Activated naive CD8-positive, alpha-beta T cell treated with anti-CD3 and anti-CD28 coated beads, Interleukin-2, amount 50 U/mL, for 24 hours (primary cell): ENCODE measurements at regions not wholly inside any gene's neighbourhood (a gene's known extent, or its start where the extent isn't known, plus 50 kb on each side); places are given as distances from the start of the nearest gene placed in this dataset.

Source experiments
- ATAC-seq: fragments of 150-1000 bp; cut with Tn5 transposase; one replicate; pipeline ENCODE4 v1.10.0; 2021
- DNase-seq: peaks from one replicate; pipeline ENCODE4 v3.0.0; 2021
- H3K27ac Mint-ChIP-seq: one replicate; pipeline ENCODE4 v1.8.0; 2021; ENCODE audit warnings: mild to moderate bottlenecking, mixed read lengths
- H3K27me3 Mint-ChIP-seq: one replicate; pipeline ENCODE4 v1.8.0; 2021; ENCODE audit warnings: mixed read lengths
- H3K36me3 Mint-ChIP-seq: one replicate; pipeline ENCODE4 v1.8.0; 2021; ENCODE audit warnings: low read depth, mixed read lengths
- H3K4me1 Mint-ChIP-seq: one replicate; pipeline ENCODE4 v1.8.0; 2021; ENCODE audit warnings: mixed read lengths
- H3K4me3 Mint-ChIP-seq: one replicate; pipeline ENCODE4 v1.8.0; 2021; ENCODE audit warnings: mild to moderate bottlenecking, moderate library complexity, mixed read lengths
- H3K9me3 Mint-ChIP-seq: one replicate; pipeline ENCODE4 v1.8.0; 2021; ENCODE audit warnings: mixed read lengths

GRCh38 chr3:106018929-106019550, 150.2 kb upstream of the CBLB start:
- Mint-ChIP-seq H3K4me1 (peaks cover 22% of the 10 kb centered on the region), H3K36me3 (peaks cover 6% of the 10 kb centered on the region), H3K9me3 (peaks cover 15% of the 10 kb centered on the region), H3K27me3 (no peaks in the 10 kb centered on the region), H3K4me3 (no peak overlapping the region), H3K27ac (no peak overlapping the region)
- ATAC-seq (no peak), DNase-seq (no peak)

- DNase-seq (no peak), ATAC-seq (no peak)
- Mint-ChIP-seq H3K27ac (no peak overlapping the region), H3K4me1 (peaks cover 8% of the 10 kb centered on the region), H3K4me3 (no peak overlapping the region), H3K27me3 (no peaks in the 10 kb centered on the region), H3K9me3 (peaks cover 9% of the 10 kb centered on the region), H3K36me3 (peaks cover 2% of the 10 kb centered on the region)
Observed at GRCh38 chr3:106022913-106023312, 154.1 kb upstream of the CBLB start.

- Mint-ChIP-seq H3K4me1 (peaks cover 10% of the 10 kb centered on the region), H3K27ac (no peak overlapping the region), H3K4me3 (no peak overlapping the region), H3K9me3 (peaks cover 12% of the 10 kb centered on the region), H3K27me3 (no peaks in the 10 kb centered on the region), H3K36me3 (peaks cover 2% of the 10 kb centered on the region)
- DNase-seq = no peak
- ATAC-seq = no peak
Observed at GRCh38 chr3:106025151-106025722, 156.4 kb upstream of the CBLB start.

GRCh38 chr3:106029954-106030626, 161.3 kb upstream of the CBLB start:
- no peaks in the 10 kb centered on the region for H3K27me3 Mint-ChIP-seq
- peaks cover 9% of the 10 kb centered on the region for H3K4me1 Mint-ChIP-seq
- ATAC-seq (no peak), DNase-seq (no peak)
- H3K9me3 Mint-ChIP-seq = peaks cover 12% of the 10 kb centered on the region
- no peak overlapping the region for H3K4me3 Mint-ChIP-seq
- peaks cover 2% of the 10 kb centered on the region for H3K36me3 Mint-ChIP-seq
- H3K27ac Mint-ChIP-seq = no peak overlapping the region

- no peak overlapping the region for H3K27ac Mint-ChIP-seq
- H3K4me3 Mint-ChIP-seq = no peak overlapping the region
- peaks cover 12% of the 10 kb centered on the region for H3K9me3 Mint-ChIP-seq
Observed at GRCh38 chr3:106030627-106030963, 161.8 kb upstream of the CBLB start.

GRCh38 chr3:106032479-106032878, 163.7 kb upstream of the CBLB start:
- Mint-ChIP-seq H3K27ac (no peak overlapping the region), H3K9me3 (peaks cover 7% of the 10 kb centered on the region), H3K36me3 (no peaks in the 10 kb centered on the region), H3K27me3 (no peaks in the 10 kb centered on the region), H3K4me3 (no peak overlapping the region), H3K4me1 (peaks cover 5% of the 10 kb centered on the region)
- ATAC-seq = no peak
- DNase-seq = no peak

More at GRCh38 chr3:106030627-106030963, 161.8 kb upstream of the CBLB start:
- DNase-seq (no peak), ATAC-seq (no peak)
- Mint-ChIP-seq H3K4me1 (peaks cover 9% of the 10 kb centered on the region), H3K36me3 (no peaks in the 10 kb centered on the region), H3K27me3 (no peaks in the 10 kb centered on the region)

GRCh38 chr3:106033654-106034053, 164.8 kb upstream of the CBLB start:
- ATAC-seq (no peak), DNase-seq (no peak)
- no peak overlapping the region for H3K4me3 Mint-ChIP-seq
- no peaks in the 10 kb centered on the region for H3K36me3 Mint-ChIP-seq
- no peaks in the 10 kb centered on the region for H3K27me3 Mint-ChIP-seq
- peaks cover 5% of the 10 kb centered on the region for H3K4me1 Mint-ChIP-seq
- peaks cover 8% of the 10 kb centered on the region for H3K9me3 Mint-ChIP-seq
- no peak overlapping the region for H3K27ac Mint-ChIP-seq

GRCh38 chr3:106034313-106034712, 165.5 kb upstream of the CBLB start:
- no peak overlapping the region for H3K4me3 Mint-ChIP-seq
- peaks cover 3% of the 10 kb centered on the region for H3K4me1 Mint-ChIP-seq
- no peak overlapping the region for H3K27ac Mint-ChIP-seq
- H3K36me3 Mint-ChIP-seq = no peaks in the 10 kb centered on the region
- no peaks in the 10 kb centered on the region for H3K27me3 Mint-ChIP-seq
- no peak for ATAC-seq
- H3K9me3 Mint-ChIP-seq = peaks cover 10% of the 10 kb centered on the region
- DNase-seq = no peak

- DNase-seq (no peak), ATAC-seq (no peak)
- H3K27ac Mint-ChIP-seq = no peak overlapping the region
- no peaks in the 10 kb centered on the region for H3K27me3 Mint-ChIP-seq
- no peak overlapping the region for H3K4me3 Mint-ChIP-seq
- peaks cover 12% of the 10 kb centered on the region for H3K9me3 Mint-ChIP-seq
- H3K4me1 Mint-ChIP-seq = peaks cover 7% of the 10 kb centered on the region
- peaks cover 2% of the 10 kb centered on the region for H3K36me3 Mint-ChIP-seq
Observed at GRCh38 chr3:106035619-106036018, 166.8 kb upstream of the CBLB start.

GRCh38 chr3:106036696-106037095, 167.9 kb upstream of the CBLB start:
- Mint-ChIP-seq H3K27me3 (no peaks in the 10 kb centered on the region), H3K9me3 (peaks cover 12% of the 10 kb centered on the region), H3K27ac (no peak overlapping the region), H3K4me1 (peaks cover 7% of the 10 kb centered on the region), H3K36me3 (peaks cover 2% of the 10 kb centered on the region), H3K4me3 (no peak overlapping the region)
- DNase-seq (no peak), ATAC-seq (no peak)

- DNase-seq (no peak), ATAC-seq (no peak)
- no peak overlapping the region for H3K4me3 Mint-ChIP-seq
- no peaks in the 10 kb centered on the region for H3K36me3 Mint-ChIP-seq
- no peaks in the 10 kb centered on the region for H3K27me3 Mint-ChIP-seq
- H3K4me1 Mint-ChIP-seq = peaks cover 8% of the 10 kb centered on the region
- H3K27ac Mint-ChIP-seq = no peak overlapping the region
- H3K9me3 Mint-ChIP-seq = no peaks in the 10 kb centered on the region
Observed at GRCh38 chr3:106047221-106047620, 178.4 kb upstream of the CBLB start.

- Mint-ChIP-seq H3K36me3 (no peaks in the 10 kb centered on the region), H3K27ac (no peak overlapping the region), H3K27me3 (no peaks in the 10 kb centered on the region), H3K4me1 (peaks cover 6% of the 10 kb centered on the region), H3K4me3 (no peak overlapping the region), H3K9me3 (no peaks in the 10 kb centered on the region)
- DNase-seq (no peak), ATAC-seq (no peak)
Observed at GRCh38 chr3:106048946-106049481, 180.2 kb upstream of the CBLB start.

- Mint-ChIP-seq H3K36me3 (no peaks in the 10 kb centered on the region), H3K27me3 (no peaks in the 10 kb centered on the region)
Observed at GRCh38 chr3:106049821-106050220, 181.0 kb upstream of the CBLB start.

GRCh38 chr3:106056931-106057330, 188.1 kb upstream of the CBLB start:
- peaks cover 15% of the 10 kb centered on the region for H3K4me1 Mint-ChIP-seq
- H3K27me3 Mint-ChIP-seq = no peaks in the 10 kb centered on the region
- peaks cover 10% of the 10 kb centered on the region for H3K9me3 Mint-ChIP-seq
- no peak for ATAC-seq
- H3K27ac Mint-ChIP-seq = no peak overlapping the region
- no peak overlapping the region for H3K4me3 Mint-ChIP-seq
- no peak for DNase-seq
- no peaks in the 10 kb centered on the region for H3K36me3 Mint-ChIP-seq

More at GRCh38 chr3:106049821-106050220, 181.0 kb upstream of the CBLB start:
- H3K4me1 Mint-ChIP-seq = peaks cover 6% of the 10 kb centered on the region
- no peak overlapping the region for H3K27ac Mint-ChIP-seq
- ATAC-seq (no peak), DNase-seq (no peak)
- H3K4me3 Mint-ChIP-seq = no peak overlapping the region
- no peaks in the 10 kb centered on the region for H3K9me3 Mint-ChIP-seq

- Mint-ChIP-seq H3K9me3 (peaks cover 10% of the 10 kb centered on the region), H3K4me1 (peaks cover 15% of the 10 kb centered on the region), H3K36me3 (peaks cover 2% of the 10 kb centered on the region), H3K27ac (no peak overlapping the region), H3K4me3 (no peak overlapping the region), H3K27me3 (no peaks in the 10 kb centered on the region)
- DNase-seq = no peak
- ATAC-seq = no peak
Observed at GRCh38 chr3:106058475-106058874, 189.7 kb upstream of the CBLB start.
